Neural cell (in vitro differentiated cells): ENCODE measurements at regions not wholly inside any gene's neighbourhood (a gene's known extent, or its start where the extent isn't known, plus 50 kb on each side); places are given as distances from the start of the nearest gene placed in this dataset.

ENCODE experiments used
- POLR2AphosphoS5 ChIP-seq: IDR thresholded peaks from 2 replicates; pipeline ENCODE4 v1.6.1; 2012
- TF ChIP-seq, protein P1 (sequence below): fragments of 450-650 bp; IDR thresholded peaks from 2 replicates; pipeline ENCODE4 v1.5.1; 2014; ENCODE audit warnings: antibody characterized with exemption, mild to moderate bottlenecking, moderate library complexity; ENCODE audit not compliant: poor library complexity, severe bottlenecking

DNA sequence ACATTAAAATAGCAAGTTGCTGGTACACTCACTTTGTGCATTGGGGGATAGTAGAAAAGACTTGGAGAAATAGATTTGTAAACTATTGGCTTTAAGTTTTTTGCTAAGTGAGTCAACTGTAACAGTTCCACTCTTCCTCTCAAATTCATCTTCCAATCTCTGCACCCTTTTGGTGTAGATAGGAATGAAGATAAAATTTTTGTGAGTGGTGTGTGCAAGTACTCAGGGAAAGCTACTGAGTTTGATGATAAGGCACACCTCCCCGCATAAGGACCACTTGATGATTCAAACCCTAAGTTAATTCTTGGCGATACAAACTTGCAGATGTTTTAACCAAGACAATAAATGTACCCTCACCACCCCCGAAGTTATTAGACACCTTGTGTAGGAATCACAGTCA, 168.3 kb upstream of the SLITRK1 start:
- TF ChIP-seq, protein P1, sequence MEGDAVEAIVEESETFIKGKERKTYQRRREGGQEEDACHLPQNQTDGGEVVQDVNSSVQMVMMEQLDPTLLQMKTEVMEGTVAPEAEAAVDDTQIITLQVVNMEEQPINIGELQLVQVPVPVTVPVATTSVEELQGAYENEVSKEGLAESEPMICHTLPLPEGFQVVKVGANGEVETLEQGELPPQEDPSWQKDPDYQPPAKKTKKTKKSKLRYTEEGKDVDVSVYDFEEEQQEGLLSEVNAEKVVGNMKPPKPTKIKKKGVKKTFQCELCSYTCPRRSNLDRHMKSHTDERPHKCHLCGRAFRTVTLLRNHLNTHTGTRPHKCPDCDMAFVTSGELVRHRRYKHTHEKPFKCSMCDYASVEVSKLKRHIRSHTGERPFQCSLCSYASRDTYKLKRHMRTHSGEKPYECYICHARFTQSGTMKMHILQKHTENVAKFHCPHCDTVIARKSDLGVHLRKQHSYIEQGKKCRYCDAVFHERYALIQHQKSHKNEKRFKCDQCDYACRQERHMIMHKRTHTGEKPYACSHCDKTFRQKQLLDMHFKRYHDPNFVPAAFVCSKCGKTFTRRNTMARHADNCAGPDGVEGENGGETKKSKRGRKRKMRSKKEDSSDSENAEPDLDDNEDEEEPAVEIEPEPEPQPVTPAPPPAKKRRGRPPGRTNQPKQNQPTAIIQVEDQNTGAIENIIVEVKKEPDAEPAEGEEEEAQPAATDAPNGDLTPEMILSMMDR, result no peak
- TF ChIP-seq POLR2AphosphoS5, result no peak
